T-helper 1 cell treated with Interleukin-12 subunit alpha and Interleukin-12 subunit beta and Interleukin-4 antibody, amounts not matched to agents 30 μg/mL and 1 μg/mL, for 36 hours (primary cell): ENCODE measurements at regions not wholly inside any gene's neighbourhood (a gene's known extent, or its start where the extent isn't known, plus 50 kb on each side); places are given as distances from the start of the nearest gene placed in this dataset.

Source experiments
- H3K27ac Mint-ChIP-seq: one replicate; pipeline ENCODE4 v1.8.0; 2021; ENCODE audit warnings: mild to moderate bottlenecking, mixed read lengths
- H3K27me3 Mint-ChIP-seq: one replicate; pipeline ENCODE4 v1.8.0; 2021; ENCODE audit warnings: low read depth, mixed read lengths
- H3K36me3 Mint-ChIP-seq: one replicate; pipeline ENCODE4 v1.8.0; 2021; ENCODE audit warnings: low read depth, mixed read lengths
- H3K4me1 Mint-ChIP-seq: one replicate; pipeline ENCODE4 v1.8.0; 2021; ENCODE audit warnings: low read depth, mixed read lengths
- H3K4me3 Mint-ChIP-seq: one replicate; pipeline ENCODE4 v1.8.0; 2021; ENCODE audit warnings: mild to moderate bottlenecking, moderate library complexity, mixed read lengths
- H3K9me3 Mint-ChIP-seq: one replicate; pipeline ENCODE4 v1.8.0; 2021; ENCODE audit warnings: mixed read lengths

DNA sequence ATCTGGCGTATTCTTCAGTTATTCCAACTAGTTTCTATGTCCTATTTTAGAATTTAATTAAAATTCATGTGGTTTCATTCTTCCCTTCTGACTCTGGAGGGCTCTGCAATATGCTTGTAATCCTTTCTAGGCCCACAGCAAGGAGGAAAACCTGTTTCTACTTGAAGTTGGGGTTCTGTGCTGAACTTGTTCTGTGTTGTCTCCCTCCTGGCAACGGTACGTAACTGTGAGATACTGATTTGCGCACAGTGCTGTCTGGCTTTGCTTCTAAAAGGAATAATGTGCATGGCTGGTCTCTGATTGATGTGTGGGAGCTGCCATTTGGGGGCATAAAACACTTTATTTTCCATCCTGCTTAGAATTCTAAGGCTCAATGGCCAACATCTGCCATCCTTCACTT lies 81.7 kb downstream of the NABP1 start:
- Mint-ChIP-seq H3K27me3 (peaks cover 5% of the 10 kb centered on the region), H3K27ac (no peak overlapping the region), H3K36me3 (no peaks in the 10 kb centered on the region), H3K9me3 (no peaks in the 10 kb centered on the region), H3K4me3 (no peak overlapping the region), H3K4me1 (peaks cover 2% of the 10 kb centered on the region)

DNA sequence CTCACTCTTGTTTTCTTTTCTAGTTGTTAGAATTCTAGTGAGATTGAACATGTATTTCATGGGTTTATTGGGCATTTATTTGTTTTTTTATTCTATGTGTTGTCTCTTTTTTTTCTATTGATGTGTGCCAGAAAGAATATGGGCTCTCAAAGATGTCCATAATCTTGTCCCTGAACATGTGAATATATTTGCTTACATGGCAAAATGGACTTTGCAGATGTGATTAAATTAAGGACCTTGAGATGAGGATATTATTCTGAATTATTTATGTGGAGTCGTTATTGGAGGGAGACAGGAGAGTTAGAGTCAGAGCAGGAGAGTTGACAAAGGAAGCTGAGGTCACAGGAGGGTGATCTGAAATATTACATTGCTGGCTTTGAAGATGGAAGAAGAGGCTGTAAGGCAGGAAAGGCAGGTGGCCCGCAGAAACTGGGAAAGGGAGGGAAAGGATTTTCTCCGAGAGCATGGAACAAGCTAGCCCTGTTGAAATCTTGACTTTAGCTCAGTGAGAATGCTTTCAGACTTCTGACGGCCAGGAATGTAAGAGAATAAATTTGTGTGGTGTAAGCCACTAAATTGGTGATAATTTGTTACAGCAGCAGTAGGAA lies 82.8 kb downstream of the NABP1 start:
- H3K4me3 Mint-ChIP-seq, result no peak overlapping the region
- no peak overlapping the region for H3K27ac Mint-ChIP-seq
- peaks cover 2% of the 10 kb centered on the region for H3K4me1 Mint-ChIP-seq
- no peaks in the 10 kb centered on the region for H3K36me3 Mint-ChIP-seq
- H3K9me3 Mint-ChIP-seq, result no peaks in the 10 kb centered on the region
- H3K27me3 Mint-ChIP-seq, result peaks cover 5% of the 10 kb centered on the region

DNA sequence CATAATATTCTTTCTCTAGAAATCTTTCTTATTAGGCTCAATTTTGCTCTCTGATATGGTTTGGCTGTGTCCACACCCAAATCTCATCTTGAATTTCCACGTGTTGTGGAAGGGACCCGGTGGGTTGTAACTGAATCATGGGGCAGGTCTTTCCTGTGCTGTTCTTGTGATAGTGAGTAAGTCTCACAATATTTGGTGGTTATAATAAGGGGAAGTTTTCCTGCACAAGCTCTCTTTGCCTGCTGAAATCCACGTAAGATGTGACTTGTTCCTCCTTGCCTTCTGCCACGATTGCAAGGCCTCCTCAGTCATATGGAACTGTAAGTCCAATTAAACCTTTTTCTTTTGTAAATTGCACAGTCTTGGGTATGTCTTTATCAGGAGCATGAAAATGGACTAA lies 73.8 kb downstream of the CAVIN2 start:
- H3K4me1 Mint-ChIP-seq, result no peaks in the 10 kb centered on the region
- no peak overlapping the region for H3K27ac Mint-ChIP-seq
- H3K36me3 Mint-ChIP-seq, result no peaks in the 10 kb centered on the region
- no peak overlapping the region for H3K4me3 Mint-ChIP-seq
- H3K9me3 Mint-ChIP-seq, result no peaks in the 10 kb centered on the region
- peaks cover 9% of the 10 kb centered on the region for H3K27me3 Mint-ChIP-seq

DNA sequence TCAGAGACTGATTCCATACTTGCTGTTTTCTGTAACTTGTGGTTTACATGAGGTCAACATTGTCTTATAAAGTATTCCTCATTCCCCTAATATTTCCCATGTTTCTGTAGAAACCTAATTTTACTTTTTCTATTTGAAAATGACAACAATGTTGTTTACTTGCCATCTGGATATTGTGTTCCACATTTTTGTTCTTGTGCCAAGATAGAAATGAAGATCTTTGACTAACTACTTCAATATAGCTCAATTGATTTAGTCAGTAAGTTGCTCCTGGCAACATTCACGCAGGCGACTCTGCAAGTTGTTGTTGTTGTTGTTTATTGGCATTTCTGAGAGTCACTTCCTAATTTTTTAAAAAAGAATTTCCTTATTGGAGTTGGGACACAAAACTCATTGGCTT lies 69.5 kb downstream of the CAVIN2 start:
- Mint-ChIP-seq H3K27me3 (peaks cover 9% of the 10 kb centered on the region), H3K4me3 (no peak overlapping the region), H3K9me3 (no peaks in the 10 kb centered on the region), H3K36me3 (no peaks in the 10 kb centered on the region), H3K27ac (no peak overlapping the region), H3K4me1 (no peaks in the 10 kb centered on the region)

DNA sequence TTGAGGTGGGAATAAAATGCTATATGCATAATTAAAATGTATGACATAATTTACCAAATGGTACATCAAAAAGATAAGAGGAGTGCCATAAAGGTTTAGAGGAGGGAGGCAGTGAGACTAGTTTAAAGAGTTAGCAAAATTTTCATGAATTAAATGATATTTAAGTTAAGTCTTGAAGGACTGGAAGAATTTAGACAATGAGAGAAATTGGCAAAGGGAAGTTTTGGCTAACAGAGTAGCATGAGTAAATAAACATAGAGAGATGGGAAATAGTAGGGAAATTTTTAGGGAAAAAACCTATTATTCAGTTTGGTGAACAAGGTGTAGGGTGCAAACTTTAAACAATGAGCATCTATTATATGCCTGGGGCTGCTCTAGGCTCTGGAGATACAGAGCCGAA lies 68.8 kb downstream of the CAVIN2 start:
- Mint-ChIP-seq H3K9me3 (no peaks in the 10 kb centered on the region), H3K27me3 (peaks cover 9% of the 10 kb centered on the region), H3K4me3 (no peak overlapping the region), H3K27ac (no peak overlapping the region), H3K4me1 (no peaks in the 10 kb centered on the region), H3K36me3 (no peaks in the 10 kb centered on the region)

DNA sequence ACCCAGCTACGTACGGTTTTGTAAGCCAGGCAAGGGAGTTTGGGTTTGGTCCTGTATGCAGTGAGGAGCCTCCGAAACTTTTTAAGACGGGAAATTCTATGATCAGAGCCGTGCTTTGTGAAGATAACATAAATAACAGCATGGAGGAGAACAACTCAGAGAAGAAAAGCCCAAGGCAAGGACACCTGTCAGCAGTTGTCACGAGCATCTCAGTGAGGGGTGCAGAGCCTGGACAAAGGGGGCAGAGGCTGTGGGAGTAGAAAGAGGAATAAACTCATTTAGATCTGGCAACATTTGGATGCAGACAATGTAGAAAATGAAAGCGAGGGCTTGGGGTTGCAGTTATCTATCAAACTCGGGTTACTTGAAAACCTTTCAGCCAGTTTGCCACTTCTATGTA lies 64.5 kb downstream of the CAVIN2 start:
- Mint-ChIP-seq H3K9me3 (no peaks in the 10 kb centered on the region), H3K4me3 (no peak overlapping the region), H3K27ac (no peak overlapping the region), H3K36me3 (no peaks in the 10 kb centered on the region), H3K27me3 (peaks cover 7% of the 10 kb centered on the region), H3K4me1 (no peaks in the 10 kb centered on the region)

DNA sequence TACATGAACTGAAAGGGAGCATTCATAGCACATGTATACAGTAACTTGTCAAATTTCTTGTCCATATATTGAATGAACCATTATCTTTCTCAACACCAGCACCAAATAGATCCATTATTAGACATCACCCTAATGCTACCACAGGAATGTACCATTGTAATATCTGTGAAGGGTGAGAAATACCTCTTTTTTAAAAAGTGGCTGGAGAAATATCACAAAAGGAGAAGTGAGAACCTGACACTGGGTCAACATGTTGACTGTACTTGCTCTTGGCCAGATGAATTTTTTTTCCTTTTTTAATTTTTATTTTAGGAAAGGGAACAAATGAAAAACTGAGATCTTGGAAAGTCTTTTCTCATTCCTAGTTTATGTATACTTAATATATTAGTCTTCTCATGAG lies 63.5 kb downstream of the CAVIN2 start:
- Mint-ChIP-seq H3K4me1 (no peaks in the 10 kb centered on the region), H3K36me3 (no peaks in the 10 kb centered on the region), H3K27me3 (peaks cover 11% of the 10 kb centered on the region), H3K4me3 (no peak overlapping the region), H3K27ac (no peak overlapping the region), H3K9me3 (no peaks in the 10 kb centered on the region)
